ENCODE measurements at regions not wholly inside any gene's neighbourhood (a gene's known extent, or its start where the extent isn't known, plus 50 kb on each side); places are given as distances from the start of the nearest gene placed in this dataset.

DNA sequence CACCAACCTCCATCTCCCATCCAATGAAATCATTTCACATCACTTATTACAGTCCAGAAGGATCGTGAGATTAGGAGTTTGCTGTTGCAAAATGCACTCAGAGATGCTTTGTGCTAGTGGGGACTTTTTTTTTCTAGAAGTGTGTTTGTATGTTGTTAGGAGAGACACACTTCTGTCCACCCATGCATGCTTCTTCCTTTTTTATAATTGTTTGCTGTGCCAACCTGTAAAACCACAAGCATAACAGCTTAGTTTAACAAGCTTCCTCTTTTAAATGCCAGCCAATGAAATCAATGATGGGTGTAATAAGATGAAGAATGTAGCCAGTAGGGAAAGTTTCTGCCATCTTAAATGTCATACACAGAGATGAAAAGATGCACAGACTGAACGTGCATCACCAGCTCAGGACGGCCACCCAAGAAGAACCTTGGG, 305.6 kb upstream of the STT3B start:
- no peak overlapping the region for H2BK12ac ChIP-seq (ENCODE audit: insufficient read length, low read depth, low read length)

More for the DNA sequence above, 305.6 kb upstream of the STT3B start:
- DNase-seq = no peak
- H3K4me2 ChIP-seq (ENCODE audit: insufficient read depth, insufficient read length, low read length) = no peak overlapping the region
- no peak overlapping the region for H2AFZ ChIP-seq (ENCODE audit: low read length)
- Mint-ChIP-seq H3K9me3 (no peaks in the 10 kb centered on the region), H3K4me3 (no peak overlapping the region), H3K27me3 (ENCODE audit: low read depth) (no peaks in the 10 kb centered on the region), H3K4me1 (peaks cover 16 to 18% of the 10 kb centered on the region in 2 experiments), H3K27ac (no peak overlapping the region), H3K36me3 (ENCODE audit: insufficient read depth in 1 of 3, low read depth in 3 of 3) (no peaks in the 10 kb centered on the region)
- no peak overlapping the region for H3K27ac ChIP-seq (ENCODE audit: insufficient read length, low read depth, low read length)
- H3K23ac ChIP-seq (ENCODE audit: insufficient read length, low read depth, low read length) = no peak overlapping the region
- no peak overlapping the region for H3K4ac ChIP-seq (ENCODE audit: low read depth, low read length)
- H3K9ac ChIP-seq (ENCODE audit: extremely low read depth, insufficient read length, low read length) = no peak overlapping the region
- no peak overlapping the region for H3K14ac ChIP-seq (ENCODE audit: insufficient read depth, low read length)
- H4K8ac ChIP-seq (replicated peaks; ENCODE audit: insufficient read length, low read depth, low read length) = no peak overlapping the region
- no peaks in the 10 kb centered on the region for H3K27me3 ChIP-seq (ENCODE audit: insufficient read depth, low read length)
- H4K20me1 ChIP-seq (ENCODE audit: control insufficient read depth, insufficient read depth, insufficient read length) = no peaks in the 10 kb centered on the region
- no peak overlapping the region for H3K56ac ChIP-seq (ENCODE audit: insufficient read length, low read depth, low read length)
- no peak overlapping the region for H2AK5ac ChIP-seq (ENCODE audit: insufficient read length, low read length)
- H3K4me1 ChIP-seq (ENCODE audit: insufficient read depth, low read length) = no peaks in the 10 kb centered on the region
- no peaks in the 10 kb centered on the region for H3K79me2 ChIP-seq (ENCODE audit: insufficient read depth, low read length)
- TF ChIP-seq, protein P1, sequence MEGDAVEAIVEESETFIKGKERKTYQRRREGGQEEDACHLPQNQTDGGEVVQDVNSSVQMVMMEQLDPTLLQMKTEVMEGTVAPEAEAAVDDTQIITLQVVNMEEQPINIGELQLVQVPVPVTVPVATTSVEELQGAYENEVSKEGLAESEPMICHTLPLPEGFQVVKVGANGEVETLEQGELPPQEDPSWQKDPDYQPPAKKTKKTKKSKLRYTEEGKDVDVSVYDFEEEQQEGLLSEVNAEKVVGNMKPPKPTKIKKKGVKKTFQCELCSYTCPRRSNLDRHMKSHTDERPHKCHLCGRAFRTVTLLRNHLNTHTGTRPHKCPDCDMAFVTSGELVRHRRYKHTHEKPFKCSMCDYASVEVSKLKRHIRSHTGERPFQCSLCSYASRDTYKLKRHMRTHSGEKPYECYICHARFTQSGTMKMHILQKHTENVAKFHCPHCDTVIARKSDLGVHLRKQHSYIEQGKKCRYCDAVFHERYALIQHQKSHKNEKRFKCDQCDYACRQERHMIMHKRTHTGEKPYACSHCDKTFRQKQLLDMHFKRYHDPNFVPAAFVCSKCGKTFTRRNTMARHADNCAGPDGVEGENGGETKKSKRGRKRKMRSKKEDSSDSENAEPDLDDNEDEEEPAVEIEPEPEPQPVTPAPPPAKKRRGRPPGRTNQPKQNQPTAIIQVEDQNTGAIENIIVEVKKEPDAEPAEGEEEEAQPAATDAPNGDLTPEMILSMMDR (conservative IDR thresholded peaks at IDR 0.05) = no peak
- H4K5ac ChIP-seq (ENCODE audit: insufficient read length, low read depth, low read length) = no peak overlapping the region
- H3K9me3 ChIP-seq (ENCODE audit: control insufficient read depth, low read depth, low read length) = no peaks in the 10 kb centered on the region
- H4K91ac ChIP-seq (ENCODE audit: insufficient read length, low read depth, low read length) = no peak overlapping the region
- H2BK120ac ChIP-seq (ENCODE audit: low read depth, low read length, poor library complexity, severe bottlenecking) = no peak overlapping the region
- H2BK15ac ChIP-seq (ENCODE audit: low read depth, low read length) = no peak overlapping the region
- no CpG with 5 or more reads among the region's 3 CpGs for WGBS (ENCODE audit: extremely low coverage, insufficient read length, low lambda C conversion rate)
- H3K18ac ChIP-seq (ENCODE audit: insufficient read length, low read depth, low read length) = no peak overlapping the region
- H3K79me1 ChIP-seq (ENCODE audit: insufficient read depth, low read depth, low read length, poor library complexity, severe bottlenecking) = no peaks in the 10 kb centered on the region
- H2BK20ac ChIP-seq (ENCODE audit: low read depth, low read length, poor library complexity, severe bottlenecking) = no peak overlapping the region
- H3T11ph ChIP-seq (ENCODE audit: low read length) = no peak overlapping the region
- H3K23me2 ChIP-seq (ENCODE audit: insufficient read length, low read depth, low read length, poor library complexity, severe bottlenecking) = no peaks in the 10 kb centered on the region
- H2BK5ac ChIP-seq (ENCODE audit: insufficient read length, low read length) = no peak overlapping the region
